Neural cell (in vitro differentiated cells): ENCODE measurements at regions not wholly inside any gene's neighbourhood (a gene's known extent, or its start where the extent isn't known, plus 50 kb on each side); places are given as distances from the start of the nearest gene placed in this dataset.

Source experiments
- H2AFZ ChIP-seq: fragments of 200-600, 300-800 bp; sonication (generic), shearing (Covaris generic); 2 replicates; pipeline ENCODE4 v1.6.0; 2014; ENCODE audit warnings: low read depth, mild to moderate bottlenecking, antibody characterized with exemption, low read length, moderate library complexity
- H3F3A ChIP-seq: fragments of 200-600 bp; shearing (Covaris generic); 2 replicates; pipeline ENCODE4 v1.6.1; 2016; ENCODE audit warnings: mild to moderate bottlenecking, moderate library complexity, mixed read lengths, antibody characterized with exemption, low read length; ENCODE audit not compliant: insufficient read depth, poor library complexity, severe bottlenecking
- H3K27ac ChIP-seq: fragments of 200-600, 300-800 bp; sonication (generic), shearing (Covaris generic); 2 replicates; pipeline ENCODE4 v1.5.1; 2014; ENCODE audit warnings: mild to moderate bottlenecking, low read length, moderate library complexity
- H3K27me3 ChIP-seq: fragments of 300-800, 200-600 bp; sonication (generic), shearing (Covaris generic); 2 replicates; pipeline ENCODE4 v1.6.0; 2014; ENCODE audit warnings: mild to moderate bottlenecking, low read depth, low read length, moderate library complexity; ENCODE audit not compliant: insufficient read depth
- H3K36me3 ChIP-seq: fragments of 300-800, 200-600 bp; sonication (generic), shearing (Covaris generic); 2 replicates; pipeline ENCODE4 v1.5.1; 2014; ENCODE audit warnings: mild to moderate bottlenecking, antibody characterized with exemption, low read length, moderate library complexity; ENCODE audit not compliant: insufficient read depth
- H3K4me2 ChIP-seq: fragments of 300-800, 200-600 bp; sonication (generic), shearing (Covaris generic); 2 replicates; pipeline ENCODE4 v1.6.0; 2014; ENCODE audit warnings: mild to moderate bottlenecking, low read length
- H3K4me3 ChIP-seq: fragments of 300-800, 200-600 bp; sonication (generic), shearing (Covaris generic); 2 replicates; pipeline ENCODE4 v1.5.1; 2014; ENCODE audit warnings: mild to moderate bottlenecking, low read length, moderate library complexity
- H3K79me2 ChIP-seq: fragments of 200-600 bp; shearing (Covaris generic); replicated peaks from 2 replicates; pipeline ENCODE4 v1.6.0; 2014; ENCODE audit warnings: mild to moderate bottlenecking, low read length, moderate library complexity; ENCODE audit not compliant: insufficient read depth
- H3K9ac ChIP-seq: fragments of 300-800, 200-600 bp; sonication (generic), shearing (Covaris generic); 2 replicates; pipeline ENCODE4 v1.6.1; 2016; ENCODE audit warnings: mild to moderate bottlenecking, low read length, mixed read lengths
- H3K9me2 ChIP-seq: fragments of 200-600 bp; shearing (Covaris generic); 2 replicates; pipeline ENCODE4 v1.6.1; 2016; ENCODE audit warnings: mild to moderate bottlenecking, low read length, mixed read lengths; ENCODE audit not compliant: insufficient read depth
- H3K9me3 ChIP-seq: fragments of 200-600, 300-800 bp; sonication (generic), shearing (Covaris generic); 2 replicates; pipeline ENCODE4 v1.6.1; 2016; ENCODE audit warnings: mild to moderate bottlenecking, mixed run types, low read length, moderate library complexity, mixed read lengths
- H4K20me1 ChIP-seq: fragments of 200-600 bp; shearing (Covaris generic); 2 replicates; pipeline ENCODE4 v1.6.1; 2016; ENCODE audit warnings: mild to moderate bottlenecking, mixed run types; ENCODE audit not compliant: insufficient read depth
- EP300 ChIP-seq: fragments of 450-650 bp; conservative IDR thresholded peaks from 2 replicates; pipeline ENCODE4 v1.6.1; 2014; ENCODE audit warnings: antibody characterized with exemption, mild to moderate bottlenecking, moderate library complexity; ENCODE audit not compliant: poor library complexity, severe bottlenecking
- EZH2 ChIP-seq: fragments of 200-600, 300-800 bp; shearing (Covaris generic), sonication (generic); IDR thresholded peaks from 2 replicates; pipeline ENCODE4 v1.6.1; 2014; ENCODE audit warnings: antibody characterized with exemption, low read length, borderline replicate concordance, mild to moderate bottlenecking; ENCODE audit not compliant: insufficient read depth, poor library complexity, severe bottlenecking
- MXI1 ChIP-seq: fragments of 450-650 bp; conservative IDR thresholded peaks from 2 replicates; pipeline ENCODE4 v1.6.1; 2014; ENCODE audit warnings: antibody characterized with exemption, mild to moderate bottlenecking; ENCODE audit not compliant: poor library complexity, severe bottlenecking
- POLR2AphosphoS5 ChIP-seq: IDR thresholded peaks from 2 replicates; pipeline ENCODE4 v1.6.1; 2012
- RAD21 ChIP-seq: fragments of 450-650 bp; conservative IDR thresholded peaks from 2 replicates; pipeline ENCODE4 v1.6.1; 2014; ENCODE audit warnings: antibody characterized with exemption, mild to moderate bottlenecking, moderate library complexity
- SMC3 ChIP-seq: fragments of 450-650 bp; conservative IDR thresholded peaks from 2 replicates; pipeline ENCODE4 v1.6.1; 2014; ENCODE audit warnings: antibody characterized with exemption, mild to moderate bottlenecking, moderate library complexity; ENCODE audit not compliant: poor library complexity
- TAF1 ChIP-seq: IDR thresholded peaks from 2 replicates; pipeline ENCODE4 v1.6.1; 2012; ENCODE audit warnings: low read depth
- TF ChIP-seq, protein P1 (sequence below): IDR thresholded peaks from 2 replicates; pipeline ENCODE4 v1.6.1; 2012; ENCODE audit warnings: borderline replicate concordance
- TF ChIP-seq, protein P2 (sequence below): fragments of 450-650 bp; IDR thresholded peaks from 2 replicates; pipeline ENCODE4 v1.5.1; 2014; ENCODE audit warnings: antibody characterized with exemption, mild to moderate bottlenecking, moderate library complexity; ENCODE audit not compliant: poor library complexity, severe bottlenecking

DNA sequence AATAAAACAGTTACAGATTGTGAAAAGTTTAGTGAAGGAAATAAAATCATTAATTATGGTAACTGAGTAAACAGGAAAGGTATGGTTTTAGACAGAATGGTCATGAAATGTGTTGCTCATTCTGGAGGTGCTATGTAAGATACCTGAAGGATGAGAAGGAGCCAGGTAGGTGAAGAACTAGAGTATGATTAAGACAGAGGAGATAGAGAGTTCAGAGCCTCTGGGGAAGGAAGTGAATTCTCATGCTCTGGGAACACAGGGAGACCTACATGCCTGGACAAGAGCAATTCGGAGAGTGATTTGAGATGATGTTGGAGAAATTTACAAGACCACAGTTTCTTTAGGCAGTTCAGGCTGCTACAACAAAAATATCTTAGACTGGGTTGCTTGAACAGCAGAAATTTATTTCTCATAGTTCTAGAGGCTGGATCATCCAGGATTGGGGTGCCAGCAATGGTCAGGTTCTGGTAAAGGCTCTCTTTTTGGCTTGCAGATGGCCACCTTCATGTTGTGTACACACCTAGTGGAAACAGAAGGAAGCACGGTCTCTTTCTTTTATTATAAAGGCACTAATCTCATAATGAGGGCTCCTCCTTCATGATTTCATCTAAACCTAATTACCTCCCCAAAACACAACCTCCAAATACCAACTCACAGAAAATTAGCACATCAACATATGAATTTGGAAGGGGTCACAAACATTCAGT is 1416.1 kb downstream of the PCDH7 start:
- TF ChIP-seq POLR2AphosphoS5, result no peak
- no peak for TF ChIP-seq MXI1
- TF ChIP-seq EP300, result no peak
- TF ChIP-seq EZH2, result no peak
- no peak for TF ChIP-seq RAD21
- TF ChIP-seq, protein P1, sequence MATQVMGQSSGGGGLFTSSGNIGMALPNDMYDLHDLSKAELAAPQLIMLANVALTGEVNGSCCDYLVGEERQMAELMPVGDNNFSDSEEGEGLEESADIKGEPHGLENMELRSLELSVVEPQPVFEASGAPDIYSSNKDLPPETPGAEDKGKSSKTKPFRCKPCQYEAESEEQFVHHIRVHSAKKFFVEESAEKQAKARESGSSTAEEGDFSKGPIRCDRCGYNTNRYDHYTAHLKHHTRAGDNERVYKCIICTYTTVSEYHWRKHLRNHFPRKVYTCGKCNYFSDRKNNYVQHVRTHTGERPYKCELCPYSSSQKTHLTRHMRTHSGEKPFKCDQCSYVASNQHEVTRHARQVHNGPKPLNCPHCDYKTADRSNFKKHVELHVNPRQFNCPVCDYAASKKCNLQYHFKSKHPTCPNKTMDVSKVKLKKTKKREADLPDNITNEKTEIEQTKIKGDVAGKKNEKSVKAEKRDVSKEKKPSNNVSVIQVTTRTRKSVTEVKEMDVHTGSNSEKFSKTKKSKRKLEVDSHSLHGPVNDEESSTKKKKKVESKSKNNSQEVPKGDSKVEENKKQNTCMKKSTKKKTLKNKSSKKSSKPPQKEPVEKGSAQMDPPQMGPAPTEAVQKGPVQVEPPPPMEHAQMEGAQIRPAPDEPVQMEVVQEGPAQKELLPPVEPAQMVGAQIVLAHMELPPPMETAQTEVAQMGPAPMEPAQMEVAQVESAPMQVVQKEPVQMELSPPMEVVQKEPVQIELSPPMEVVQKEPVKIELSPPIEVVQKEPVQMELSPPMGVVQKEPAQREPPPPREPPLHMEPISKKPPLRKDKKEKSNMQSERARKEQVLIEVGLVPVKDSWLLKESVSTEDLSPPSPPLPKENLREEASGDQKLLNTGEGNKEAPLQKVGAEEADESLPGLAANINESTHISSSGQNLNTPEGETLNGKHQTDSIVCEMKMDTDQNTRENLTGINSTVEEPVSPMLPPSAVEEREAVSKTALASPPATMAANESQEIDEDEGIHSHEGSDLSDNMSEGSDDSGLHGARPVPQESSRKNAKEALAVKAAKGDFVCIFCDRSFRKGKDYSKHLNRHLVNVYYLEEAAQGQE, result no peak
- no peak for TF ChIP-seq SMC3
- TF ChIP-seq, protein P2, sequence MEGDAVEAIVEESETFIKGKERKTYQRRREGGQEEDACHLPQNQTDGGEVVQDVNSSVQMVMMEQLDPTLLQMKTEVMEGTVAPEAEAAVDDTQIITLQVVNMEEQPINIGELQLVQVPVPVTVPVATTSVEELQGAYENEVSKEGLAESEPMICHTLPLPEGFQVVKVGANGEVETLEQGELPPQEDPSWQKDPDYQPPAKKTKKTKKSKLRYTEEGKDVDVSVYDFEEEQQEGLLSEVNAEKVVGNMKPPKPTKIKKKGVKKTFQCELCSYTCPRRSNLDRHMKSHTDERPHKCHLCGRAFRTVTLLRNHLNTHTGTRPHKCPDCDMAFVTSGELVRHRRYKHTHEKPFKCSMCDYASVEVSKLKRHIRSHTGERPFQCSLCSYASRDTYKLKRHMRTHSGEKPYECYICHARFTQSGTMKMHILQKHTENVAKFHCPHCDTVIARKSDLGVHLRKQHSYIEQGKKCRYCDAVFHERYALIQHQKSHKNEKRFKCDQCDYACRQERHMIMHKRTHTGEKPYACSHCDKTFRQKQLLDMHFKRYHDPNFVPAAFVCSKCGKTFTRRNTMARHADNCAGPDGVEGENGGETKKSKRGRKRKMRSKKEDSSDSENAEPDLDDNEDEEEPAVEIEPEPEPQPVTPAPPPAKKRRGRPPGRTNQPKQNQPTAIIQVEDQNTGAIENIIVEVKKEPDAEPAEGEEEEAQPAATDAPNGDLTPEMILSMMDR, result no peak
- TF ChIP-seq TAF1, result no peak
- no peaks in the 10 kb centered on the region for H3K9me3 ChIP-seq
- H3K9me2 ChIP-seq, result no peaks in the 10 kb centered on the region
- H2AFZ ChIP-seq, result no peak overlapping the region
- H3K36me3 ChIP-seq, result no peaks in the 10 kb centered on the region
- no peaks in the 10 kb centered on the region for H3K27me3 ChIP-seq
- H3K79me2 ChIP-seq, result no peaks in the 10 kb centered on the region
- no peaks in the 10 kb centered on the region for H3F3A ChIP-seq
- no peak overlapping the region for H3K4me2 ChIP-seq
- H3K9ac ChIP-seq, result no peak overlapping the region
- no peaks in the 10 kb centered on the region for H4K20me1 ChIP-seq
- no peak overlapping the region for H3K27ac ChIP-seq
- H3K4me3 ChIP-seq, result no peak overlapping the region

DNA sequence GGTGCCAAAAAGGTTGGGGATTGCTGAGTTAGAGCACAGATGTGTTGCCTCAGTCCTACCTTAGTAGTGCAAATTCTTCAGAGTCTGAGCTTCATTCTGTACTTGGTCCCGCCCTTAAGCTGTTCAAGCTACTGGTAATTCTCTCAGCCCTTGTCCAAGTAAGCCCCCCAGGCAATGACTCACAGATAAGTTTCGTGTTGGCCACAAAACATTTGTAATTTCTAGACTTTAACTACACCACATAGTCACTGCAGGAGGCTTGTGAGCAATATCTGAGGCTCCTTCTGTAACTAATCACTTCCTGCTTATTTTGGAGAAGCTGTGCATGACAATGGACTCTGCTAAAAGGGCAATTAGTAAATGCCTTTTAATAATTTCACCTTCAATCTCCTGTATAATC is 1420.5 kb downstream of the PCDH7 start:
- H3K4me2 ChIP-seq, result no peak overlapping the region
- H2AFZ ChIP-seq, result no peak overlapping the region
- H3K27me3 ChIP-seq, result no peaks in the 10 kb centered on the region

More for the DNA sequence above, 1420.5 kb downstream of the PCDH7 start:
- Histone ChIP-seq H3F3A (no peaks in the 10 kb centered on the region), H3K9ac (no peak overlapping the region), H4K20me1 (no peaks in the 10 kb centered on the region), H3K4me3 (no peak overlapping the region), H3K9me2 (no peaks in the 10 kb centered on the region), H3K9me3 (no peaks in the 10 kb centered on the region), H3K79me2 (no peaks in the 10 kb centered on the region), H3K36me3 (no peaks in the 10 kb centered on the region), H3K27ac (no peak overlapping the region)
- TF ChIP-seq RAD21 (no peak), EP300 (no peak), TAF1 (no peak)
- TF ChIP-seq, protein P1, result no peak
